ENCODE measurements at regions not wholly inside any gene's neighbourhood (a gene's known extent, or its start where the extent isn't known, plus 50 kb on each side); places are given as distances from the start of the nearest gene placed in this dataset.

- no peak for ATAC-seq (ENCODE audit: low read depth)
- no peak overlapping the region for H3K4me3 Mint-ChIP-seq
Observed at GRCh38 chr13:48843630-48844380, 131.9 kb upstream of the FNDC3A start.

GRCh38 chr13:48844676-48845075, 131.0 kb upstream of the FNDC3A start:
- Mint-ChIP-seq H3K4me3 (no peak overlapping the region), H3K27me3 (peaks cover 6% of the 10 kb centered on the region), H3K36me3 (no peaks in the 10 kb centered on the region), H3K27ac (no peak overlapping the region), H3K4me1 (no peaks in the 10 kb centered on the region), H3K9me3 (no peaks in the 10 kb centered on the region)
- no peak for DNase-seq (ENCODE audit: low spot score in 2 of 2)
- no peak for ATAC-seq (ENCODE audit: low read depth)

More at GRCh38 chr13:48843630-48844380, 131.9 kb upstream of the FNDC3A start:
- Mint-ChIP-seq H3K36me3 (no peaks in the 10 kb centered on the region), H3K27me3 (peaks cover 2% of the 10 kb centered on the region), H3K4me1 (no peaks in the 10 kb centered on the region), H3K9me3 (no peaks in the 10 kb centered on the region), H3K27ac (no peak overlapping the region)
- DNase-seq (ENCODE audit: low spot score in 2 of 2): no peak

GRCh38 chr13:48849515-48849914, 126.2 kb upstream of the FNDC3A start:
- no peak overlapping the region for H3K4me3 Mint-ChIP-seq
- H3K27me3 Mint-ChIP-seq: peaks cover 8% of the 10 kb centered on the region

DNA sequence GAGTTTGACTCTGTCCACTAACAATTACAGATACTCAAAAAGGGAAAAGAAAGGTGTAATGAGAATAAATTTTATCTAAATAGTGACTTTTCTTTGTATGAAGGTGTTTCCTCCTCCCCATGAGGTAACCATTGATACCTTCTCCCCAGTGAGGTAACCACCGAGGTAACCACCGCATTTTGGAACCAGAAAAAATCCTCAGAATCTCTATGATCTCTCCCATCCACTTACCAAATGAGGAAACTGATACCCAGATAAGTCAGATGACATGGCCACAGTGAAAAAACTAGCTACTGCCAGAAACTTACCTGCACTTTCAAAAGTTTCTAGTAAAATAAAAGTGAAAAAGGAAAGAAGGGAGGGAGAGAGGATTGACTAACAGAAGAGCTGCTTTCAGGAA, 124.0 kb upstream of the FNDC3A start:
- Mint-ChIP-seq H3K27ac (no peak overlapping the region), H3K4me3 (no peak overlapping the region), H3K4me1 (peaks cover 5% of the 10 kb centered on the region), H3K27me3 (peaks cover 8% of the 10 kb centered on the region), H3K36me3 (no peaks in the 10 kb centered on the region), H3K9me3 (no peaks in the 10 kb centered on the region)
- no peak for ATAC-seq (ENCODE audit: low read depth)
- DNase-seq (ENCODE audit: low spot score in 2 of 2): no peak

More at GRCh38 chr13:48849515-48849914, 126.2 kb upstream of the FNDC3A start:
- DNase-seq (ENCODE audit: low spot score in 2 of 2): no peak
- Mint-ChIP-seq H3K27ac (no peak overlapping the region), H3K9me3 (no peaks in the 10 kb centered on the region), H3K36me3 (no peaks in the 10 kb centered on the region), H3K4me1 (peaks cover 5% of the 10 kb centered on the region)
- ATAC-seq (ENCODE audit: low read depth): no peak

DNA sequence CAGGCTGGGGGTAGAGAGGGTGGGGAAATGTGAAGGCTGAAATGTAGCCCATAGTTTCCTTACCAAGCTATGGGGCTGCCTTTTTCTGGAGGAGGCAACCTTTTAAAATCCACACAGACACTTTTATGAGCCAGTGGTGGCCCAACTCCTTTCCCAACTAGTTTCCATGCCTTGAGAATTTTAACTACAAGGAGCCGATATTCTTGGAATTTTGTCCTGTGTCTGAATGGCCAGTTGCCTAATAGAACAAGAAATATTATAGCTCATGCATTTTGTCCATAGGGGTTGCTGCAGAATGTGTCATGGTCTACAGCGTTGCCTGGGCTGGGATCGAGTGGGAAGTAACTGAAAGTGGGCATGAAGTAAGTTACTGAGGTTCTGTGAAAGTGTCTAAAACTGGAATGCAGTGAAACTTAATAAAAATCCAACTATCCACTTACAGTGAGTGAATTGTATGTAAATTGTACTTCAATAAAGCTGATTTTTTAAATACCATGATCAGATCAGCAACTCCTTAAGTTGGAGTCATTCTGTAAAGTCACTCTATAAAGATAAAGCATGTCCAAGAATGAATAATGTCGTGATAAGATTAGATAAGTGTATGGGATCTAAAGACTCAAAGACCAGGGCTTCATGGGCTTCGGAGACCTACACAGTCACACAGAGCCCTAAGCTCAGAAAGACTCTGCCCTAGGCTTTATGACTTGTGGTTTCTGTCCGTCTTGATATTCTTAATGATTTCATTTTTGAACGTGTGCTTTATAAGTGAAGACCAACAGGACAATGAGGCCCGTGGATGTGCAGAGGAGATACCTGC, 122.6 kb upstream of the FNDC3A start:
- no peak overlapping the region for H3K4me3 Mint-ChIP-seq

GRCh38 chr13:48853728-48854102, 122.0 kb upstream of the FNDC3A start:
- no peak overlapping the region for H3K4me3 Mint-ChIP-seq
- H3K27me3 Mint-ChIP-seq: peaks cover 8% of the 10 kb centered on the region
- peaks cover 10% of the 10 kb centered on the region for H3K4me1 Mint-ChIP-seq
- H3K36me3 Mint-ChIP-seq: no peaks in the 10 kb centered on the region
- ATAC-seq (ENCODE audit: low read depth): no peak
- H3K27ac Mint-ChIP-seq: no peak overlapping the region
- no peaks in the 10 kb centered on the region for H3K9me3 Mint-ChIP-seq
- DNase-seq (ENCODE audit: low spot score in 2 of 2): no peak

More for the DNA sequence above, 122.6 kb upstream of the FNDC3A start:
- Mint-ChIP-seq H3K27ac (no peak overlapping the region), H3K4me1 (peaks cover 6% of the 10 kb centered on the region), H3K36me3 (no peaks in the 10 kb centered on the region), H3K27me3 (peaks cover 8% of the 10 kb centered on the region), H3K9me3 (no peaks in the 10 kb centered on the region)
- no peak for DNase-seq (ENCODE audit: low spot score in 2 of 2)
- no peak for ATAC-seq (ENCODE audit: low read depth)

- no peak for ATAC-seq (ENCODE audit: low read depth)
- Mint-ChIP-seq H3K4me1 (peaks cover 18% of the 10 kb centered on the region), H3K4me3 (no peak overlapping the region), H3K36me3 (no peaks in the 10 kb centered on the region), H3K9me3 (no peaks in the 10 kb centered on the region), H3K27me3 (peaks cover 2% of the 10 kb centered on the region), H3K27ac (no peak overlapping the region)
- no peak for DNase-seq (ENCODE audit: low spot score in 2 of 2)
Observed at GRCh38 chr13:48857576-48857975, 118.1 kb upstream of the FNDC3A start.

DNA sequence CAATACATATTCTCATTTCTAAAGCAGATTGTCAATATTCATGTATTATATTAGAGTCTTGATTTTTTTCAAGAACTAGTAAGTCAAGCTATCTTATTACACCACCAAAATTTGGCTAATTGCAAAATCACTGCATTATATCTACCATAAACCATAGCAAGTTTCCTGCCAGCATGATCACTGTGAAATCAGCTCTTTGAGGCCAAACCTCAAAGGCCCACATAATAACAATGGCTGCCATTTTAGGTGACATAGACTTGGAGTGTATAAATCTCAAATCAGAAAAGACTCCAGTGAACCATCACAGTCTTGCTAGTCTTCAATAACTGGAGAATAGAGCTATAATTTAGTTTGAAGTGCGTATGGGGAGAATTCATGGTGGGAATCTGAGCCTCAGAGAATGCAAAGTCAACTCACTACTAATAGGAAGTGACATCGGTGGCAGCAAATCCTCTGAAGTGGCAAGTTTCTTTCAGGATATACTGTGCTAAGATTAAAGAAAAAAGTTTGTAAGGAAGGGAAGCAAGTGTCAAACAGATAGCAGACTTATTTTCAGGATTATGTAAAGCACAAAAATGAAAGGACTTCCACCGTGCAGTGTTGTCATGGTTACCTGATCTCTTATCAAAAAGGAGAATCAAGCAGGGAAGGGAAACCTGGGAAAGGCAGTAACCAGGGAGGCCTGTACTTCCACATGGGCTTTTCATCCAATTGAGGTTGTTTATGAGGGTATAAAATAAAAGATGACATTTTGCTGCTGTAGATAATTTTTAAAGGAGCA, 117.4 kb upstream of the FNDC3A start:
- Mint-ChIP-seq H3K9me3 (no peaks in the 10 kb centered on the region), H3K4me1 (peaks cover 16% of the 10 kb centered on the region), H3K27ac (no peak overlapping the region), H3K36me3 (no peaks in the 10 kb centered on the region), H3K4me3 (no peak overlapping the region), H3K27me3 (peaks cover 2% of the 10 kb centered on the region)
- DNase-seq (ENCODE audit: low spot score in 2 of 2): no peak
- no peak for ATAC-seq (ENCODE audit: low read depth)

GRCh38 chr13:48859272-48860105, 116.2 kb upstream of the FNDC3A start:
- ATAC-seq (ENCODE audit: low read depth) (peak; percentile 75), DNase-seq (ENCODE audit: low spot score in 2 of 2) (no peak)
- H3K27me3 Mint-ChIP-seq: peaks cover 2% of the 10 kb centered on the region
- no peaks in the 10 kb centered on the region for H3K36me3 Mint-ChIP-seq
- H3K4me3 Mint-ChIP-seq: no peak overlapping the region
- H3K27ac Mint-ChIP-seq: no peak overlapping the region
- H3K4me1 Mint-ChIP-seq: peaks cover 12% of the 10 kb centered on the region
- H3K9me3 Mint-ChIP-seq: no peaks in the 10 kb centered on the region

DNA sequence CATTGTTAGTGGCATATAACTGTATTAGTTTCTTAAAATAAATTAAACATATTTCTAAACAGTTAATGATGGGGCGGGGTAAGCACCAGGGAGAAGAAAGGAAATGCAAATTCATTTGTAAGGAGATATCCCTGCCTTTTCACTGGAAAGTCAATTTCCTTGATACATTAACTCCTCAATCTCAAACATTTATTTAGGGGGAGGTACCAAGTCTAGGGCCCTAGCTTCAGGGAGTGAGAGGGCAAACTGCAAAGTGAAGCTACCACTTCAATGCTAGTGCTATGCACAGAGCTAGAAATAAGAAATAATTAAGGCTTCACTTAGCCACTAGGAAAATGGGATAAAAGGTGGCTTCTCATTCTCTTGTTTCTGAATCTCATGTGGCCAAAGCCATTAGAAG, 115.3 kb upstream of the FNDC3A start:
- DNase-seq (ENCODE audit: low spot score in 2 of 2): no peak
- H3K27me3 Mint-ChIP-seq: peaks cover 2% of the 10 kb centered on the region

DNA sequence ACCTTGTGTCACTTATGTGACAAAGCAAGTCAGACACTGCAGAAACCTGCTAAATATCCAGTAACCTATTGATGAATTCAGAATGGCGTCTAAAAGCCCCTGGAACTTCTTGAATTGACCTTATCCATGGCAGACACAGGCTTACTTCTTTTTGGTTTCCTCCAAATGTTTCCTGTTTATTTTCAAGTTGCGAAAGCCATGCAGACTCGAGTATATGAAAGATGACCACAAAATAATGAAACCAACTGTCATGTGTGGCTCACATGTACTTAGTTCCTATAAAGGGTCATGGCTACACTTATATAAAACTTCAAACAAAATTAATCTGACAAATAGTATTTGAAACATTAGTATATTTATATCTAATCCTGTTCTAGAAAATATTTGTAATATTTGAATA, 113.1 kb upstream of the FNDC3A start:
- ATAC-seq (ENCODE audit: low read depth) (no peak), DNase-seq (ENCODE audit: low spot score in 2 of 2) (no peak)
- H3K4me1 Mint-ChIP-seq: peaks cover 12% of the 10 kb centered on the region
- H3K9me3 Mint-ChIP-seq: no peaks in the 10 kb centered on the region
- H3K36me3 Mint-ChIP-seq: no peaks in the 10 kb centered on the region
- no peak overlapping the region for H3K27ac Mint-ChIP-seq
- no peak overlapping the region for H3K4me3 Mint-ChIP-seq
- peaks cover 2% of the 10 kb centered on the region for H3K27me3 Mint-ChIP-seq

More for the DNA sequence above, 115.3 kb upstream of the FNDC3A start:
- Mint-ChIP-seq H3K4me3 (no peak overlapping the region), H3K9me3 (no peaks in the 10 kb centered on the region), H3K4me1 (peaks cover 12% of the 10 kb centered on the region), H3K27ac (no peak overlapping the region), H3K36me3 (no peaks in the 10 kb centered on the region)
- ATAC-seq (ENCODE audit: low read depth): no peak

GRCh38 chr13:48864100-48864499, 111.6 kb upstream of the FNDC3A start:
- no peak for ATAC-seq (ENCODE audit: low read depth)
- no peaks in the 10 kb centered on the region for H3K36me3 Mint-ChIP-seq
- no peaks in the 10 kb centered on the region for H3K9me3 Mint-ChIP-seq
- peaks cover 7% of the 10 kb centered on the region for H3K4me1 Mint-ChIP-seq
- no peak overlapping the region for H3K27ac Mint-ChIP-seq
- no peak overlapping the region for H3K4me3 Mint-ChIP-seq
- peaks cover 2% of the 10 kb centered on the region for H3K27me3 Mint-ChIP-seq
- DNase-seq (ENCODE audit: low spot score in 2 of 2): no peak

GRCh38 chr13:48866249-48866648, 109.5 kb upstream of the FNDC3A start:
- no peaks in the 10 kb centered on the region for H3K4me1 Mint-ChIP-seq
- no peak for ATAC-seq (ENCODE audit: low read depth)

More at GRCh38 chr13:48866249-48866648, 109.5 kb upstream of the FNDC3A start:
- Mint-ChIP-seq H3K9me3 (no peaks in the 10 kb centered on the region), H3K27me3 (peaks cover 2% of the 10 kb centered on the region), H3K4me3 (no peak overlapping the region), H3K27ac (no peak overlapping the region), H3K36me3 (no peaks in the 10 kb centered on the region)
- no peak for DNase-seq (ENCODE audit: low spot score in 2 of 2)

All from memory B cell (primary cell).